Right ventricle myocardium superior (tissue), 1 donor: ENCODE measurements at regions not wholly inside any gene's neighbourhood (a gene's known extent, or its start where the extent isn't known, plus 50 kb on each side); places are given as distances from the start of the nearest gene placed in this dataset.

Source experiments
- ATAC-seq: fragments of 200-7000 bp; cut with Tn5 transposase; one replicate; pipeline ENCODE4 v1.9.1; 2020; ENCODE audit warnings: mild to moderate bottlenecking; ENCODE audit not compliant: poor library complexity
- DNase-seq: peaks from one replicate; pipeline ENCODE4 v3.0.0-alpha.2; 2020
- intact Hi-C: fragments of 100-400 bp; cut with DNase I; formaldehyde crosslinking; loops from one replicate; pipeline ENCODE4 v1.11.2; 2022
- donor health status: DM: no; HTN: yes; CAD: no; lungs with severe emphysema.

- intact Hi-C loops, result no loop called here
- ATAC-seq (no peak), DNase-seq (no peak)
These were observed 224.3 kb upstream of the SLC35B3 start for GRCh38 chr6:8659404-8660189.

GRCh38 chr6:8658416-8658815 is 223.1 kb upstream of the SLC35B3 start:
- ATAC-seq (no peak), DNase-seq (no peak)
- intact Hi-C loops, result no loop called here

GRCh38 chr6:8657522-8657921 is 222.2 kb upstream of the SLC35B3 start:
- no peak for DNase-seq
- intact Hi-C loops, result no loop called here

GRCh38 chr6:8655670-8656454 is 220.5 kb upstream of the SLC35B3 start:
- ATAC-seq (no peak), DNase-seq (no peak)
- intact Hi-C loops, result no loop called here

More at GRCh38 chr6:8657522-8657921, 222.2 kb upstream of the SLC35B3 start:
- no peak for ATAC-seq

GRCh38 chr6:8652710-8653109 is 217.4 kb upstream of the SLC35B3 start:
- DNase-seq (no peak), ATAC-seq (no peak)
- intact Hi-C loops, result no loop called here

- ATAC-seq (no peak), DNase-seq (no peak)
- intact Hi-C loops, result no loop called here
These were observed 216.7 kb upstream of the SLC35B3 start for GRCh38 chr6:8651998-8652397.

GRCh38 chr6:8645212-8645611 is 209.9 kb upstream of the SLC35B3 start:
- intact Hi-C loops, result no loop called here
- ATAC-seq (no peak), DNase-seq (no peak)

GRCh38 chr6:8644306-8644705 is 209.0 kb upstream of the SLC35B3 start:
- DNase-seq, result no peak
- ATAC-seq, result no peak
- intact Hi-C loops, result no loop called here

- ATAC-seq, result no peak
- intact Hi-C loops, result no loop called here
These were observed 207.5 kb upstream of the SLC35B3 start for GRCh38 chr6:8642854-8643253.

GRCh38 chr6:8642131-8642530 is 206.8 kb upstream of the SLC35B3 start:
- ATAC-seq (no peak), DNase-seq (no peak)
- intact Hi-C loops, result no loop called here

More at GRCh38 chr6:8642854-8643253, 207.5 kb upstream of the SLC35B3 start:
- DNase-seq, result no peak

- no peak for ATAC-seq
- intact Hi-C loops, result no loop called here
These were observed 204.7 kb upstream of the SLC35B3 start for GRCh38 chr6:8639928-8640649.

GRCh38 chr6:8637896-8638597 is 202.7 kb upstream of the SLC35B3 start:
- ATAC-seq, result no peak
- intact Hi-C loops, result no loop called here
- no peak for DNase-seq

More at GRCh38 chr6:8639928-8640649, 204.7 kb upstream of the SLC35B3 start:
- no peak for DNase-seq

GRCh38 chr6:8633762-8634161 is 198.4 kb upstream of the SLC35B3 start:
- ATAC-seq (no peak), DNase-seq (no peak)
- intact Hi-C loops, result no loop called here

- DNase-seq (no peak), ATAC-seq (no peak)
- intact Hi-C loops, result no loop called here
These were observed 193.4 kb upstream of the SLC35B3 start for GRCh38 chr6:8628736-8629135.

GRCh38 chr6:8628063-8628462 is 192.7 kb upstream of the SLC35B3 start:
- DNase-seq (no peak), ATAC-seq (no peak)
- intact Hi-C loops, result no loop called here

- intact Hi-C loops, result no loop called here
- no peak for DNase-seq
- ATAC-seq, result no peak
These were observed 191.9 kb upstream of the SLC35B3 start for GRCh38 chr6:8627085-8627861.

GRCh38 chr6:8624665-8625064 is 189.3 kb upstream of the SLC35B3 start:
- DNase-seq, result no peak
- ATAC-seq, result no peak
- intact Hi-C loops, result no loop called here

- DNase-seq (no peak), ATAC-seq (no peak)
- intact Hi-C loops, result no loop called here
These were observed 188.1 kb upstream of the SLC35B3 start for GRCh38 chr6:8623441-8623840.
